Colonic mucosa (tissue), 4 donors: ENCODE measurements at regions not wholly inside any gene's neighbourhood (a gene's known extent, or its start where the extent isn't known, plus 50 kb on each side); places are given as distances from the start of the nearest gene placed in this dataset.

Source experiments
- DNase-seq: peaks from one replicate; pipeline ENCODE4 v3.0.0-alpha.2; 2020
- H3K27ac ChIP-seq: fragments of 200-600 bp; one replicate; pipeline ENCODE4 v1.8.0; 2021
- H3K27me3 ChIP-seq: fragments of 200-600 bp; one replicate; pipeline ENCODE4 v1.8.0; 2021
- H3K36me3 ChIP-seq: fragments of 200-600 bp; one replicate; pipeline ENCODE4 v1.8.0; 2021
- H3K4me1 ChIP-seq: fragments of 200-600 bp; one replicate; pipeline ENCODE4 v1.8.0; 2021; ENCODE audit warnings: mild to moderate bottlenecking
- H3K4me3 ChIP-seq: fragments of 200-600 bp; one replicate; pipeline ENCODE4 v1.8.0; 2021
- H3K9ac ChIP-seq, 2 donors: one replicate each; pipeline ENCODE4 v1.7.0; 2013; ENCODE audit warnings: control low read depth in 2 of 2, low read depth in 2 of 2, low read length in 2 of 2
- H3K9me3 ChIP-seq: fragments of 200-600 bp; one replicate; pipeline ENCODE4 v1.8.0; 2021
- CTCF ChIP-seq: fragments of 200-600 bp; IDR thresholded peaks from one replicate; pipeline ENCODE4 v1.8.0; 2022; ENCODE audit warnings: antibody characterized with exemption, mild to moderate bottlenecking
- intact Hi-C: fragments of 100-400 bp; cut with DNase I; formaldehyde crosslinking; loops from one replicate; pipeline ENCODE4 v1.14.1; 2022
- donor health status: healthy.
- donor health status: DM: no; HTN: no; CAD: no.
- donor health status: DM: no; HTN: no; CAD: no.

GRCh38 chr16:54595621-54596020 lies 309.0 kb upstream of the IRX3 start:
- Histone ChIP-seq H3K9me3 (no peaks in the 10 kb centered on the region), H3K27me3 (no peaks in the 10 kb centered on the region), H3K27ac (no peak overlapping the region), H3K4me3 (no peak overlapping the region), H3K36me3 (no peaks in the 10 kb centered on the region), H3K9ac (no peak overlapping the region), H3K4me1 (no peaks in the 10 kb centered on the region)
- DNase-seq = no peak
- no peak for TF ChIP-seq CTCF
- intact Hi-C loops = no loop called here

GRCh38 chr16:54594601-54595391 lies 308.2 kb upstream of the IRX3 start:
- intact Hi-C loops = no loop called here
- TF ChIP-seq CTCF = no peak
- no peaks in the 10 kb centered on the region for H3K27me3 ChIP-seq
- H3K27ac ChIP-seq = no peak overlapping the region
- no peaks in the 10 kb centered on the region for H3K36me3 ChIP-seq
- H3K4me3 ChIP-seq = no peak overlapping the region
- no peaks in the 10 kb centered on the region for H3K9me3 ChIP-seq
- H3K9ac ChIP-seq = no peak overlapping the region
- no peak for DNase-seq
- no peaks in the 10 kb centered on the region for H3K4me1 ChIP-seq

GRCh38 chr16:54591816-54592246 lies 305.2 kb upstream of the IRX3 start:
- no peak for TF ChIP-seq CTCF
- intact Hi-C loops = no loop called here
- Histone ChIP-seq H3K4me1 (no peaks in the 10 kb centered on the region), H3K36me3 (no peaks in the 10 kb centered on the region), H3K27ac (no peak overlapping the region), H3K9me3 (no peaks in the 10 kb centered on the region), H3K27me3 (no peaks in the 10 kb centered on the region), H3K4me3 (no peak overlapping the region), H3K9ac (no peak overlapping the region)
- no peak for DNase-seq

- no peak for DNase-seq
- Histone ChIP-seq H3K9ac (no peak overlapping the region), H3K4me3 (no peak overlapping the region), H3K9me3 (no peaks in the 10 kb centered on the region), H3K27ac (no peak overlapping the region), H3K36me3 (no peaks in the 10 kb centered on the region), H3K4me1 (no peaks in the 10 kb centered on the region), H3K27me3 (no peaks in the 10 kb centered on the region)
- intact Hi-C loops = no loop called here
- TF ChIP-seq CTCF = no peak
Measured at GRCh38 chr16:54590836-54591235, 304.2 kb upstream of the IRX3 start.

GRCh38 chr16:54589326-54589725 lies 302.7 kb upstream of the IRX3 start:
- Histone ChIP-seq H3K9me3 (no peaks in the 10 kb centered on the region), H3K36me3 (no peaks in the 10 kb centered on the region), H3K27ac (no peak overlapping the region), H3K4me3 (no peak overlapping the region), H3K9ac (no peak overlapping the region), H3K27me3 (no peaks in the 10 kb centered on the region), H3K4me1 (no peaks in the 10 kb centered on the region)
- no peak for DNase-seq
- TF ChIP-seq CTCF = no peak
- intact Hi-C loops = no loop called here
